Mesodermal cell (in vitro differentiated cells): ENCODE measurements at regions not wholly inside any gene's neighbourhood (a gene's known extent, or its start where the extent isn't known, plus 50 kb on each side); places are given as distances from the start of the nearest gene placed in this dataset.

Experiments used
- H3K27ac ChIP-seq: 2 replicates; pipeline ENCODE4 v1.7.0; 2013; ENCODE audit warnings: mild to moderate bottlenecking, low read depth, low read length, moderate library complexity; ENCODE audit not compliant: severe bottlenecking
- H3K36me3 ChIP-seq: 2 replicates; pipeline ENCODE4 v1.7.1; 2013; ENCODE audit warnings: mild to moderate bottlenecking, low read length, moderate library complexity; ENCODE audit not compliant: control insufficient read depth, insufficient read depth
- H3K4me1 ChIP-seq: one replicate; pipeline ENCODE4 v1.7.1; 2013; ENCODE audit warnings: mild to moderate bottlenecking, low read length; ENCODE audit not compliant: insufficient read depth, control insufficient read depth, poor library complexity, severe bottlenecking
- H3K4me3 ChIP-seq: 2 replicates; pipeline ENCODE4 v1.7.0; 2013; ENCODE audit warnings: low read length, control low read depth, mild to moderate bottlenecking; ENCODE audit not compliant: insufficient read depth, poor library complexity, severe bottlenecking; ENCODE audit errors: extremely low read depth
- H3K9me3 ChIP-seq: 2 replicates; pipeline ENCODE4 v1.7.1; 2013; ENCODE audit warnings: mild to moderate bottlenecking, low read length, moderate library complexity; ENCODE audit not compliant: control insufficient read depth
- WGBS, 2 experiments: methylation state at CpG; one replicate each; pipeline ENCODE4 v1.1.5; 2013; ENCODE audit warnings: missing lambda C conversion rate in 2 of 2; ENCODE audit not compliant: insufficient coverage in 2 of 2; 5-methylcytosine and 5-hydroxymethylcytosine counted together

GRCh38 chr2:139079311-139079710, 299.1 kb upstream of the NXPH2 start:
- Histone ChIP-seq H3K36me3 (no peaks in the 10 kb centered on the region), H3K27ac (no peak overlapping the region), H3K9me3 (no peaks in the 10 kb centered on the region), H3K4me3 (no peak overlapping the region), H3K4me1 (peaks cover 15% of the 10 kb centered on the region)
- WGBS, 2 experiments: no CpG with 5 or more reads among the region's 2 CpGs

- Histone ChIP-seq H3K36me3 (no peaks in the 10 kb centered on the region), H3K27ac (peak overlapping the region; percentile 24), H3K4me3 (no peak overlapping the region), H3K9me3 (no peaks in the 10 kb centered on the region), H3K4me1 (peaks cover 15% of the 10 kb centered on the region)
- 50 to 55% methylated on average over 1 of the region's 1 CpG for WGBS, 2 experiments
Measured at GRCh38 chr2:139078376-139078775, 298.2 kb upstream of the NXPH2 start.

GRCh38 chr2:139077099-139077737, 297.0 kb upstream of the NXPH2 start:
- Histone ChIP-seq H3K36me3 (no peaks in the 10 kb centered on the region), H3K27ac (no peak overlapping the region), H3K9me3 (no peaks in the 10 kb centered on the region), H3K4me1 (peaks cover 15% of the 10 kb centered on the region), H3K4me3 (no peak overlapping the region)

- Histone ChIP-seq H3K27ac (no peak overlapping the region), H3K4me3 (no peak overlapping the region), H3K4me1 (no peaks in the 10 kb centered on the region), H3K36me3 (no peaks in the 10 kb centered on the region), H3K9me3 (no peaks in the 10 kb centered on the region)
- WGBS, 2 experiments: 80% methylated on average over 1 of the region's 1 CpG; no CpG with 5 or more reads in 1 of the 2 experiments
Measured at GRCh38 chr2:139067874-139068273, 287.7 kb upstream of the NXPH2 start.

DNA sequence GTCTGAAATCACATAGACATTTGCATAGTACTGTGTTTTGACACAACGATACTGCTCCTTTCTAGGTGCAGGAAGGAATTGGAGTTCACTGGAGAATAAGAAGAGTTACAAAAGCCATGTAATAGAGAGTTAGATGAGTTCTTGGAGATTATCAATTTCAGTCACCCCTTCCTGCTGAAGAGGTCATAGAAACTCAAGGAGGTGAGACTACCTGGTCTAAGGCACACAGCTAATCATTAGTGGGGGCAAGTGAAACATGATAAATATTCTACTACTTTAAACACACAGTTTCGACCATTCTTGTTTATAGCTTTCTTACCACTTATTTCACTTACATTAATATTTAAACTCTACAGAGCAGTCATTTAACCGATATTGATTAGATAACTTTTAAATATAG, 286.9 kb upstream of the NXPH2 start:
- H3K36me3 ChIP-seq: no peaks in the 10 kb centered on the region
- WGBS, 2 experiments: 100% methylated on average over 2 of the region's 3 CpGs; no CpG with 5 or more reads in 1 of the 2 experiments
- no peak overlapping the region for H3K4me3 ChIP-seq
- no peak overlapping the region for H3K27ac ChIP-seq
- H3K4me1 ChIP-seq: no peaks in the 10 kb centered on the region
- no peaks in the 10 kb centered on the region for H3K9me3 ChIP-seq

DNA sequence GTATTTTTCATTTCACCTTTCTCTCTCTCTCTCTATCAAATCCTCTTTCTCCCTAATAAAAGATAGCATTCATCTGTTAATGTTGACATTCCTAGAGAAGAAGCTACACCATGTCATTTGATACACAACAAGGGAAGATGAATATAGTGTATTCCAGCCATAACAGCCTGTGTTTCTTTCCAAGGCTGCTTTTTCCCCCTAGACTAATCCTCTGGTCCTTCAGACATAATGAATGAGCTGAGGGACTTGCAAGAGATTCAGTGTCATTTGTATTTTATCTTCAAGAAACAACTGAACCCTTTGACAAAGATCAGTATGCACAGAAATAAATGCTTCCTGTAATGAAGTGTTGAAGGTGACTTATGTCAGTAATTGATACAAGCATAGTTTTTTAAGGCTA, 284.0 kb upstream of the NXPH2 start:
- Histone ChIP-seq H3K27ac (no peak overlapping the region), H3K4me3 (no peak overlapping the region), H3K36me3 (no peaks in the 10 kb centered on the region)

DNA sequence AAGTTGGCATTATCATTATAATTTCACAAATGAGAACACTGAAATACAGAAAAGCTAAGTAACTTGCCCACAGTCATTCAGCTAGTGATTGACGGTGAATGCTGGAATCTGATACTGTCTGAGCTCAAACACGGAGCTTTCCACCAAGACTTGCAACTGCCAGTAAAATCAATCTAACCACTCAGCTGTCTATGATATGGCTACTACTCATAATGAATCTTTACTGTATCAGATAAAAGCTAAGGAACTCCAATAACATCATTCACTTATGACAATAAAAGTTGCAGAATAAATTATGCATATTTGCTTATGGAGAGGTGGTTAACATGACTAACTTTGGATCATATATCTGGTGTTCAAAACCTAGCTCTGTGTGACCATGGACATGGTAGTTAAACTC, 279.4 kb upstream of the NXPH2 start:
- Histone ChIP-seq H3K4me1 (no peaks in the 10 kb centered on the region), H3K9me3 (no peaks in the 10 kb centered on the region), H3K36me3 (no peaks in the 10 kb centered on the region), H3K4me3 (no peak overlapping the region), H3K27ac (no peak overlapping the region)
- 73 to 92% methylated on average over 2 of the region's 2 CpGs for WGBS, 2 experiments

More for the DNA sequence above, 284.0 kb upstream of the NXPH2 start:
- Histone ChIP-seq H3K9me3 (no peaks in the 10 kb centered on the region), H3K4me1 (no peaks in the 10 kb centered on the region)

DNA sequence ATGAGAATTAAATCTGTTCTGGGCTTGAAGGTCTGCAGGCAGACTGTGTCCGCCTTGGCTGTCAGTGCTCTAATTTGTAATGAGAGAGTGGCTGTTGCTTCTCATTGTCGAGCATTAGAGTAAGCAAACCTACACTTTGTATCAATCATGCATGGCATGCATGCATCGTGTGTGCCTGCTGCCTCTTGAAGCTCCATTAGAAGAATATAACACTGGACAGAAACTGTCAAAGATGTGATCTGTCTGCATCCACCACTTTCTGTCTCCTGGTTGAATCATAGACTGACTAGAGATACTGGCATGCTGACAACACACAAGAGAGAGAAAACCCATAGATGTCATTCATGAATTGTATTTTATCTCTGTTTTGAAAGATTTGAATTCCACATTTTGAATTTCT, 275.0 kb upstream of the NXPH2 start:
- Histone ChIP-seq H3K27ac (no peak overlapping the region), H3K4me1 (no peaks in the 10 kb centered on the region), H3K4me3 (no peak overlapping the region), H3K9me3 (no peaks in the 10 kb centered on the region), H3K36me3 (no peaks in the 10 kb centered on the region)
- WGBS, 2 experiments: 72 to 93% methylated on average over 3 of the region's 3 CpGs

DNA sequence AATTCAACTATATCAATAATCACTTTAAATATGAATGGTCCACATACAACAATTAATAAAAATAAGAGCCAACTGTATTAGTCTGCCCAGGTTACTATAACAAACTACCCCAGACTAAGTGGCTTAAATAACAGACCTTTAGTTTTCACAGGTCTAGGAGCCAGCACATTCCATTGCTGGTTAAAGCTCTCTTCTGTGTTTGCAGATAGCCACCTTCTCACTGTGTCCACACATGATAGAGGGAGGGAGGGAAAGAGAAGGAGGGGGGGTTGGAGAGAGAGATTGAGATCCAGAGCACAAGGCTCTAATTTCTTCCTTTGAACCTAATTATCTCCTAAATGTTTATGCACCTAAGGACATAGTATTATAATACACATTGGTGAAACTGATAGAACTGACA, 267.8 kb upstream of the NXPH2 start:
- H3K4me1 ChIP-seq: peaks cover 14% of the 10 kb centered on the region
- H3K27ac ChIP-seq: no peak overlapping the region
- H3K9me3 ChIP-seq: no peaks in the 10 kb centered on the region
- no peaks in the 10 kb centered on the region for H3K36me3 ChIP-seq
- no peak overlapping the region for H3K4me3 ChIP-seq

DNA sequence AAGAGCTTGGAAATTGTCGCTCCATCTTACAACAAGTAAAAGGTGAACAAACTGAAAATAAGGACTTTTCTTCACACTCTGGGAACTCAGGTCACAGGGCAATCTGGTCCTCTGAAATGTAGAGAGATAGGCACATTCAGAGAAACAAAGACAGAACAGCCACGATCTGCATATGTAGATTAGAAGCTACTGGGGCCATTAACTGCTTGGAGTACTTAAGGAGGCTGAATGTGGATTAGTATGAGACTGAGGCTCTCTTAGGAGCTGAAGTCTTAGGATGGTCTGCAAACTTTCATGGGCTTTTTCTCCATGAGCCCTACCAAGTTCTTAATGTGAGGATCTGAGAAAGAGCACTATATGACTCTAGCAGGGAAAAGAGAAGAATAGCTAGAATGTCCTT, 265.3 kb upstream of the NXPH2 start:
- no peaks in the 10 kb centered on the region for H3K36me3 ChIP-seq
- 20 to 43% methylated on average over 1 of the region's 2 CpGs for WGBS, 2 experiments
- peaks cover 14% of the 10 kb centered on the region for H3K4me1 ChIP-seq
- no peaks in the 10 kb centered on the region for H3K9me3 ChIP-seq
- H3K4me3 ChIP-seq: no peak overlapping the region
- H3K27ac ChIP-seq: no peak overlapping the region

DNA sequence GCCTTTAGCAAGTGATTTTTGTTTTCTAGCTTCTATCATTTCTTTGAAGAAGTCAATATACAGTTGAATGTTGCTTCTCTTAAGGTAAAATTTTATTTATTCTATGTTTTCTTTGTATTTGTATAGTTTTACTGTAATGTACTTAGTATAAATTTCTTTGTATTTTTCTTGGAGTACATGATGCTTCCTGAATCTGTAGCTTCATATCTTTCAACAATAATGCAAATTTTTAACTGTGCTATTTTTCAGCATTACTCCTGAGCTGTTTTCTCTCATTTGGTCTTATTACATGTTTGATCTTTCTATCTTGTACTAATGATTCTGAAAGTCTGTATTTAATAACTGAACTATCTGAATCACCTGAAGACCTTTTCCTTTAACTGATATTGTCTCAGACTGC, 253.9 kb upstream of the NXPH2 start:
- Histone ChIP-seq H3K36me3 (no peaks in the 10 kb centered on the region), H3K9me3 (no peaks in the 10 kb centered on the region), H3K4me1 (no peaks in the 10 kb centered on the region), H3K4me3 (no peak overlapping the region), H3K27ac (no peak overlapping the region)
